Mesothelial cell of epicardium (in vitro differentiated cells): ENCODE measurements at regions not wholly inside any gene's neighbourhood (a gene's known extent, or its start where the extent isn't known, plus 50 kb on each side); places are given as distances from the start of the nearest gene placed in this dataset.

Source experiments
- DNase-seq, 2 experiments: peaks; one replicate each; pipeline ENCODE4 v3.0.0; 2021; ENCODE audit warnings: low spot score in 2 of 2; ENCODE audit not compliant: unreplicated experiment in 2 of 2
- H3K27ac Mint-ChIP-seq: 2 replicates; pipeline ENCODE4 v1.8.0; 2021; ENCODE audit warnings: mixed read lengths
- H3K27me3 Mint-ChIP-seq: 2 replicates; pipeline ENCODE4 v1.8.0; 2021; ENCODE audit warnings: low read depth, mixed read lengths
- H3K36me3 Mint-ChIP-seq: 2 replicates; pipeline ENCODE4 v1.8.0; 2021; ENCODE audit warnings: mixed read lengths
- H3K4me1 Mint-ChIP-seq: 2 replicates; pipeline ENCODE4 v1.8.0; 2021; ENCODE audit warnings: mixed read lengths
- H3K4me3 Mint-ChIP-seq: 2 replicates; pipeline ENCODE4 v1.8.0; 2021; ENCODE audit warnings: mild to moderate bottlenecking, moderate library complexity, mixed read lengths
- H3K9me3 Mint-ChIP-seq: 2 replicates; pipeline ENCODE4 v1.8.0; 2021; ENCODE audit warnings: mixed read lengths
- CTCF ChIP-seq: fragments of 200-600 bp; sonication (generic); IDR thresholded peaks from one replicate; pipeline ENCODE4 v1.5.0; 2021; ENCODE audit warnings: antibody characterized with exemption; ENCODE audit not compliant: unreplicated experiment

GRCh38 chr12:66979251-66979650, 289.9 kb upstream of the CAND1 start:
- H3K9me3 Mint-ChIP-seq = no peaks in the 10 kb centered on the region
- TF ChIP-seq CTCF = no peak
- no peak for DNase-seq
- H3K36me3 Mint-ChIP-seq = no peaks in the 10 kb centered on the region
- H3K4me3 Mint-ChIP-seq = no peak overlapping the region
- H3K27me3 Mint-ChIP-seq = no peaks in the 10 kb centered on the region
- H3K4me1 Mint-ChIP-seq = peaks cover 12% of the 10 kb centered on the region
- H3K27ac Mint-ChIP-seq = no peak overlapping the region

- no peak overlapping the region for H3K4me3 Mint-ChIP-seq
Measured at GRCh38 chr12:66984077-66984476, 285.1 kb upstream of the CAND1 start.

GRCh38 chr12:66984962-66985361, 284.2 kb upstream of the CAND1 start:
- Mint-ChIP-seq H3K27me3 (no peaks in the 10 kb centered on the region), H3K36me3 (no peaks in the 10 kb centered on the region)
- TF ChIP-seq CTCF = no peak

More at GRCh38 chr12:66984077-66984476, 285.1 kb upstream of the CAND1 start:
- no peak for DNase-seq
- no peaks in the 10 kb centered on the region for H3K27me3 Mint-ChIP-seq
- H3K36me3 Mint-ChIP-seq = no peaks in the 10 kb centered on the region
- no peak for TF ChIP-seq CTCF
- no peak overlapping the region for H3K27ac Mint-ChIP-seq
- H3K9me3 Mint-ChIP-seq = no peaks in the 10 kb centered on the region
- H3K4me1 Mint-ChIP-seq = peaks cover 19% of the 10 kb centered on the region

GRCh38 chr12:66999141-66999540, 270.0 kb upstream of the CAND1 start:
- Mint-ChIP-seq H3K36me3 (no peaks in the 10 kb centered on the region), H3K4me1 (peaks cover 12% of the 10 kb centered on the region), H3K27ac (no peak overlapping the region), H3K4me3 (no peak overlapping the region), H3K27me3 (no peaks in the 10 kb centered on the region), H3K9me3 (peaks cover 20% of the 10 kb centered on the region)
- TF ChIP-seq CTCF = no peak
- no peak for DNase-seq

More at GRCh38 chr12:66984962-66985361, 284.2 kb upstream of the CAND1 start:
- peak; percentile 17 to 49 for DNase-seq
- H3K9me3 Mint-ChIP-seq = no peaks in the 10 kb centered on the region
- H3K27ac Mint-ChIP-seq = no peak overlapping the region
- H3K4me1 Mint-ChIP-seq = peaks cover 19% of the 10 kb centered on the region
- no peak overlapping the region for H3K4me3 Mint-ChIP-seq

- no peak for DNase-seq
- Mint-ChIP-seq H3K9me3 (peaks cover 13% of the 10 kb centered on the region), H3K27me3 (no peaks in the 10 kb centered on the region), H3K4me1 (peaks cover 12% of the 10 kb centered on the region), H3K36me3 (no peaks in the 10 kb centered on the region), H3K4me3 (no peak overlapping the region), H3K27ac (no peak overlapping the region)
- TF ChIP-seq CTCF = no peak
Measured at GRCh38 chr12:67001251-67001650, 267.9 kb upstream of the CAND1 start.

GRCh38 chr12:67002720-67003119, 266.4 kb upstream of the CAND1 start:
- DNase-seq = no peak
- peaks cover 6% of the 10 kb centered on the region for H3K9me3 Mint-ChIP-seq
- H3K4me1 Mint-ChIP-seq = peaks cover 13% of the 10 kb centered on the region
- H3K27ac Mint-ChIP-seq = no peak overlapping the region
- no peaks in the 10 kb centered on the region for H3K36me3 Mint-ChIP-seq
- no peak for TF ChIP-seq CTCF
- H3K27me3 Mint-ChIP-seq = no peaks in the 10 kb centered on the region
- H3K4me3 Mint-ChIP-seq = no peak overlapping the region
